OCI-LY7 (cell line): ENCODE measurements at regions not wholly inside any gene's neighbourhood (a gene's known extent, or its start where the extent isn't known, plus 50 kb on each side); places are given as distances from the start of the nearest gene placed in this dataset.

ENCODE experiments used
- CTCF ChIP-seq: fragments of 200-600 bp; sonication (generic); conservative IDR thresholded peaks from 2 replicates; pipeline ENCODE4 v1.5.1; 2014; ENCODE audit warnings: mild to moderate bottlenecking, antibody characterized with exemption, low read length, moderate library complexity, mixed read lengths
- EZH2phosphoT487 ChIP-seq: fragments of 200-600 bp; sonication (generic); IDR thresholded peaks from 2 replicates; pipeline ENCODE4 v1.6.1; 2018; ENCODE audit warnings: low read depth, borderline replicate concordance, mild to moderate bottlenecking, mixed run types, antibody characterized with exemption, low read length, moderate library complexity, mixed read lengths

GRCh38 chr5:74506119-74506518, 134.4 kb downstream of the ENC1 start:
- TF ChIP-seq CTCF (no peak), EZH2phosphoT487 (no peak)
